ENCODE measurements at regions not wholly inside any gene's neighbourhood (a gene's known extent, or its start where the extent isn't known, plus 50 kb on each side); places are given as distances from the start of the nearest gene placed in this dataset.

DNA sequence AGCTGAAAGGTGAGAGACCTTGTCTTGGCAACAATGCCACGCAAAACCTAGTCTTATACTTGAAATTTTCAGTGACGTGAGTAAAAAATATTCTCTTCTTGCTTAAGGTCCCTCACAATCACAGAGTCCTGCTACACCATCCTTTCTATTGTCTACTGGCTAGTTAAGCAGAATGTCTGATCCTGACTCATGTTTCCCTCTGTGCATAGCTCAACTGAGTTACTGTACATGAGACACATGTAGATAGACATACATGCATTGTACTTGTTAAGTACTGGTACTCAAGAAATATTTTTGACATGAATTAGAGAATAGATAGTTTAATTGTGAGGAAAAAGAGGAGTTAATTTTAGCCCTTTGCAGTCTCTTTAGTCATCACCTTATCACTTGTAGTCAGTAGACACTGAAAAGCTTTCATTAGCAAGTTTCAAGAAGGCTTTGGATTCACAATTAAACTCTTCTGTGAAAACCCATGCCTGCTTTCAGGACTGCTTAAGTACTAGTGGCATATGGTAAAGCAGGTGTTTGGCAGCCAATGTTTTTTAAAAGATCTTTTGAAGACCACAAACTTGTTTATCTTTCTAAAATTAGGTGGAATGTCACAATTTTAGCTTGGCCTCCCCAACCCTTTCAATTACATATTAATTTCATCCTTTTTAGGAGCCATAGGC, 158.7 kb upstream of the CCDC150 start:
- POLR2A ChIA-PET, result no interaction called here
- no peak for DNase-seq (ENCODE audit: extremely low spot score)
- TF ChIP-seq, protein P1, sequence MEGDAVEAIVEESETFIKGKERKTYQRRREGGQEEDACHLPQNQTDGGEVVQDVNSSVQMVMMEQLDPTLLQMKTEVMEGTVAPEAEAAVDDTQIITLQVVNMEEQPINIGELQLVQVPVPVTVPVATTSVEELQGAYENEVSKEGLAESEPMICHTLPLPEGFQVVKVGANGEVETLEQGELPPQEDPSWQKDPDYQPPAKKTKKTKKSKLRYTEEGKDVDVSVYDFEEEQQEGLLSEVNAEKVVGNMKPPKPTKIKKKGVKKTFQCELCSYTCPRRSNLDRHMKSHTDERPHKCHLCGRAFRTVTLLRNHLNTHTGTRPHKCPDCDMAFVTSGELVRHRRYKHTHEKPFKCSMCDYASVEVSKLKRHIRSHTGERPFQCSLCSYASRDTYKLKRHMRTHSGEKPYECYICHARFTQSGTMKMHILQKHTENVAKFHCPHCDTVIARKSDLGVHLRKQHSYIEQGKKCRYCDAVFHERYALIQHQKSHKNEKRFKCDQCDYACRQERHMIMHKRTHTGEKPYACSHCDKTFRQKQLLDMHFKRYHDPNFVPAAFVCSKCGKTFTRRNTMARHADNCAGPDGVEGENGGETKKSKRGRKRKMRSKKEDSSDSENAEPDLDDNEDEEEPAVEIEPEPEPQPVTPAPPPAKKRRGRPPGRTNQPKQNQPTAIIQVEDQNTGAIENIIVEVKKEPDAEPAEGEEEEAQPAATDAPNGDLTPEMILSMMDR (IDR thresholded peaks at IDR 0.05; ENCODE audit: control extremely low read depth, extremely low read depth, low read depth, missing control alignments), result no peak
- CTCF ChIA-PET, result interaction anchor here (1.0 to 1.8 kb wide), 6 partner anchors 9 to 183 kb away, joined by 3 to 6 read pairs (median 3); no protein-coding TSS in a partner anchor

DNA sequence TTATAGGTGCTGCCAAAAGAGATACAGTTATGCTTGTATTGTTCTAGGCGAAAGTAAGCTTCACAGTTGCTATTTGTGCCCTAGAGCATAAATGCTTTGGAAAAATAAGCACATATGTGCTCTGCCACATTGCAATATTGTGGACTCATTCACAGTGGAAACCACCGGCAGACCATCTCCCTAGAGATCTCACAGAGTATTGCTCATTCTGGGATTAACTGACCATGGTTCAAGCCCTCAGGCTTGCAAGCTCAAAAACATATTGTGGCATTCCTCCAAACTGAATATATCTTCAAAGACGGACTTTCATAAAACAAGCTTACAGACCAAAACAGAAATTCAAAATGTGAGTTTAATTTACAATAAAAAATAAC, 158.2 kb upstream of the CCDC150 start:
- ChIA-PET CTCF (interaction anchor here (1.0 to 1.8 kb wide), 6 partner anchors 9 to 184 kb away, joined by 3 to 6 read pairs (median 3); no protein-coding TSS in a partner anchor), POLR2A (no interaction called here)
- no peak for DNase-seq (ENCODE audit: extremely low spot score)
- TF ChIP-seq, protein P1 (IDR thresholded peaks at IDR 0.05; ENCODE audit: control extremely low read depth, extremely low read depth, low read depth, missing control alignments), result no peak

DNA sequence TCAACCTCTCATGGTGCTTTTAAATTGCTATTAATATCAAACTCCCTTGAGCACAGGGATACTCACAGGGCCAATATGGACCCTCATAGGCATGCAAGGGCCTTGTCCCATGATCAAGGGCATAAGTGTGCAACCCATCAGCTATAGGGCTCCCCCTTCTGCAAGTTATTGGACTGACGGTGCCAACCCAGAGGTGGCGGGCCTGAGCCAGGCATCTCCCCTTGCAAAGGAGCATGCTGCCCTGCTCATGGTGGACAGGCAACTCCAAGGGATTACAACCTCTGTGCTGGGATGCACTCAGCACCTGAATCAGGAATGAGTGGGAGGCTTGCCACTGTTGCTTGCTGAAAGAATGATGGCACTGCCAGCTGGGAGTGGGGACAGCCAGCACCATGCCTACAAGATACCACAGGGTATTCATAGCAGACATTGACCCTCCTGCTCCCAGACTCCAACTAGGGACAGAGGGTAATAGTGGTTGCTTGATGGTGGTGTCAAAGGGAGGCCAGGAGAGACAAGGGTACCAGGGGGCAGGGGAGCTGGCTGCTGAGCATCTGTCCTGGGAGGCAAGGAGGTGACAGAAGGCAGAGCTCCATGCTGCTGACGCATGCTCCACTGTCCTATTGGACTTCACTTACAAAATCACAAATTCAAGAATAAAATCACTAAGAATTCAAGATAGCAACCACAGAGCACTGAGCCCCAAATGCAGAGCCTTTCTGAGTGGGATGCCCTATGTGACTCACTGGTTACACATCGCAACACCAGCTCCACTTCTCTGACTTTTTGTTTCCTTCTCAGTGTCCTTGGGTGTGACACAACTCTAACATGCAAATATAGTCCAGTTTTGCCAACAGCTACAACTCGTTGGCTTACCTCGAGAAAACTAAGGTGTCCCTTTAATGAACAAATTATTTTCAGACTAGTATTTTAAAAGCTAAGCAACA, 157.1 kb upstream of the CCDC150 start:
- CTCF ChIA-PET, result interaction anchor here (0.9 to 1.8 kb wide), 5 partner anchors 10 to 29 kb away, joined by 3 to 6 read pairs (median 3); no protein-coding TSS in a partner anchor

DNA sequence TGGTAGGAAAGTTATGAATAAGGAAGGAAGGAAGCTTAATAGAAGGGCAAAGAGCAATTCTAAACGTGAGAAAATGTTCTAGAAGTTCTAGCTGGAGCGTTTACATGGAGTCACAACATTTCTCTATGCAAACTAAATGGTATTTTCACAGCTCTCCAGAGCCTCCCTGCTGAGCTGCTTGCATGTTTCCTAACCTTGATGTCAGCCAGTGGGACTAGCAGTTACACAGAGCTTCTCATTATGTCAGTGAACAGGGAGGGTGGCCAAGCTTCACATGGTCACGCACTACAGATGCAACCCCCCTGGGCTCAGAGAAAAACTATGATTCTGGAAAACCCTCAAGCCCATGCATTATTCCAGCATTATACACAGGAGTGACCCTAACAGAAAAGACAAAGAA, 153.4 kb upstream of the CCDC150 start:
- TF ChIP-seq, protein P1 (IDR thresholded peaks at IDR 0.05; ENCODE audit: control extremely low read depth, extremely low read depth, low read depth, missing control alignments), result no peak
- CTCF ChIA-PET, result interaction anchor here (0.8 to 1.6 kb wide), 6 partner anchors 12 to 208 kb away, joined by 3 to 8 read pairs (median 3); no protein-coding TSS in a partner anchor
- POLR2A ChIA-PET, result interaction anchor here (0.6 kb wide), 1 partner anchor 204 kb away, joined by 5 read pairs; no protein-coding TSS in a partner anchor

More for the DNA sequence above, 157.1 kb upstream of the CCDC150 start:
- POLR2A ChIA-PET, result no interaction called here
- TF ChIP-seq, protein P1 (IDR thresholded peaks at IDR 0.05; ENCODE audit: control extremely low read depth, extremely low read depth, low read depth, missing control alignments), result no peak
- DNase-seq (ENCODE audit: extremely low spot score), result no peak

DNA sequence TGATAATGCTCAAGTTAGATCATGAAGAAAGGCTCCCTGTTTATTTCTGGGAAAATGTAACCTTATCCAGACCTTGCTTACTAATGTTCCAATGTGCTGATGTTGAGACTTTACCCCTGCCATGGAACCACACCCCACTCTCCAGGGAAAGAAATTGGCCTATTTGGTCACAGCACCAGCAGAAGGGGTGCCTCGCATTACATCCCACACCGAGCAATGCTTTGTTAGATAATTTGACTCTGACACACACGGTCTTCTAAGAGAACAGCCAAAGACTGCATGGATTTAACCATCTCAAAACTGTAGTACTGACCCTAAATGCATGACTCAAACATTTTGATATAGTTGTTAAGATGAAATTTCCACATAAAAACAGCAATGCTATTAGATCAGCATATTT, 152.1 kb upstream of the CCDC150 start:
- no peak for DNase-seq (ENCODE audit: extremely low spot score)
- POLR2A ChIA-PET, result no interaction called here
- TF ChIP-seq, protein P1 (IDR thresholded peaks at IDR 0.05; ENCODE audit: control extremely low read depth, extremely low read depth, low read depth, missing control alignments), result no peak
- CTCF ChIA-PET, result interaction anchor here (0.9 to 1.8 kb wide), 3 partner anchors 22 to 264 kb away, joined by 3 to 5 read pairs (median 3); no protein-coding TSS in a partner anchor

More for the DNA sequence above, 153.4 kb upstream of the CCDC150 start:
- no peak for DNase-seq (ENCODE audit: extremely low spot score)

DNA sequence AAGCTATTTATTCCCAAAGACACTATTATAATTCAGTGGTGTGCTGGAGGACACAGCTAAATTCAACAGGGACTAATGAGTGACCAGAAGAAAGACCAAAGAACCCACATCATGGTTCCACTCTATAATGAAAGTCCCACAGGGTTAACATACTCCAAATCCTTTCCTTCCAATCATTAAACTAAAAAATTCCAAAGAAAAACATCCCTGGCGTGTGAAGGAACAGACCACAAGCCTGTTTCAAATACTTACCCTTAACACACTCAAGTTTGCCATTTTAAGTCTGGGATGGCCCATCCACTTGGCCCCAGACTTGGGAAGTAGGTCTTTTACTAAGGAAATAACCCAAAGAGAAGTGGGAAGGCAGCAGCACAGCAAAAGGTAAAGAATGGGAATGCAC, 150.1 kb upstream of the CCDC150 start:
- ChIA-PET CTCF (interaction anchor here (1.1 to 1.8 kb wide), 4 partner anchors 13 to 63 kb away, joined by 3 to 5 read pairs (median 4); no protein-coding TSS in a partner anchor), POLR2A (no interaction called here)
- DNase-seq (ENCODE audit: extremely low spot score), result no peak
- TF ChIP-seq, protein P1 (IDR thresholded peaks at IDR 0.05; ENCODE audit: control extremely low read depth, extremely low read depth, low read depth, missing control alignments), result no peak

All from GM10248 (cell line).